MCF 10A (cell line): ENCODE measurements at regions not wholly inside any gene's neighbourhood (a gene's known extent, or its start where the extent isn't known, plus 50 kb on each side); places are given as distances from the start of the nearest gene placed in this dataset.

Source experiments
- BruUV-seq: library from RNA; stranded (reverse); fragments of 400-500 nt; replicated peaks from 2 replicates; lab custom pipeline; 2021; lab: Mats Ljungman, UMichigan
- CTCF ChIA-PET: fragments of 300-600 bp; sonication (Branson Sonifier 250); formaldehyde crosslinking; extraction: SDS; loops from one replicate; lab custom pipeline; 2021; ENCODE audit warnings: antibody characterized with exemption, inconsistent platforms; lab: Yijun Ruan, JAX
- POLR2A ChIA-PET: fragments of 300-600, 350-650 bp; sonication (Branson Sonifier 250); formaldehyde crosslinking; extraction: SDS; loops from one replicate; lab custom pipeline; 2020; ENCODE audit warnings: antibody characterized with exemption, inconsistent platforms; lab: Yijun Ruan, JAX
- DNase-seq: peaks from one replicate; pipeline ENCODE4 v3.0.0-alpha.2; 2018; ENCODE audit not compliant: unreplicated experiment
- H3K27ac Mint-ChIP-seq: one replicate; pipeline ENCODE4 v1.8.0; 2022; ENCODE audit warnings: mild to moderate bottlenecking, low read depth, mixed read lengths; ENCODE audit not compliant: unreplicated experiment
- H3K27me3 Mint-ChIP-seq: one replicate; pipeline ENCODE4 v1.8.0; 2022; ENCODE audit warnings: mixed read lengths; ENCODE audit not compliant: insufficient read depth, unreplicated experiment
- H3K36me3 Mint-ChIP-seq: one replicate; pipeline ENCODE4 v1.8.0; 2022; ENCODE audit warnings: mild to moderate bottlenecking, moderate library complexity, mixed read lengths; ENCODE audit not compliant: insufficient read depth, unreplicated experiment
- H3K4me1 Mint-ChIP-seq: one replicate; pipeline ENCODE4 v1.8.0; 2022; ENCODE audit warnings: mixed read lengths; ENCODE audit not compliant: insufficient read depth, unreplicated experiment
- H3K4me3 Mint-ChIP-seq: one replicate; pipeline ENCODE4 v1.8.0; 2022; ENCODE audit warnings: mild to moderate bottlenecking, moderate library complexity, mixed read lengths; ENCODE audit not compliant: unreplicated experiment
- H3K9me3 Mint-ChIP-seq: one replicate; pipeline ENCODE4 v1.8.0; 2022; ENCODE audit warnings: mixed read lengths; ENCODE audit not compliant: unreplicated experiment
- intact Hi-C: fragments of 100-400 bp; cut with micrococcal nuclease; formaldehyde crosslinking; loops from 2 replicates; pipeline ENCODE4 v1.14.1; 2022
- TF ChIP-seq, protein P1 (sequence below): fragments of 200-600 bp; IDR thresholded peaks from one replicate; pipeline ENCODE4 v1.8.0; 2022; ENCODE audit warnings: antibody characterized with exemption, mild to moderate bottlenecking; ENCODE audit not compliant: unreplicated experiment

DNA sequence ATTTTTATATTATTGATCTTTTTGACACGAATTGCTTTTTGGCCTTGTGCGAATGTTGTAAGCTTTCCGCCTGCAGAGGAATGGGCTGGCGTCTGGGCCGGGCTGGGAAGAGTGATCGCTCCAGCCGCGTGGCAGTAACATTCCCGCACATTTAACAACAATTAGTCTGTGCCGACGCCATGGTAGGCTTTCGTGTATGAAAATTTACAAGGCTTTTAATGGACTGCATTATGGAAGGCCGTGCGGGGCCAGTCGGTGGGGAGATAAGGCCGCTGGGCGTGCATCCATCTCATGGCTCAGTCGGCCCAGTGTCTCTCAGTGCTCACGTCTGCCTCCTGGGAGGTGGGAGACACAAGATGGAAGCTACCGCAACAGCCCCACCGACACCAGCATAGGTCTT lies 142.2 kb downstream of the PHETA1 start:
- CTCF ChIA-PET = no interaction called here
- no peak for DNase-seq
- no peaks in the 10 kb centered on the region for H3K4me1 Mint-ChIP-seq
- intact Hi-C loops = no loop called here
- peaks cover 12% of the 10 kb centered on the region for H3K27me3 Mint-ChIP-seq
- TF ChIP-seq, protein P1, sequence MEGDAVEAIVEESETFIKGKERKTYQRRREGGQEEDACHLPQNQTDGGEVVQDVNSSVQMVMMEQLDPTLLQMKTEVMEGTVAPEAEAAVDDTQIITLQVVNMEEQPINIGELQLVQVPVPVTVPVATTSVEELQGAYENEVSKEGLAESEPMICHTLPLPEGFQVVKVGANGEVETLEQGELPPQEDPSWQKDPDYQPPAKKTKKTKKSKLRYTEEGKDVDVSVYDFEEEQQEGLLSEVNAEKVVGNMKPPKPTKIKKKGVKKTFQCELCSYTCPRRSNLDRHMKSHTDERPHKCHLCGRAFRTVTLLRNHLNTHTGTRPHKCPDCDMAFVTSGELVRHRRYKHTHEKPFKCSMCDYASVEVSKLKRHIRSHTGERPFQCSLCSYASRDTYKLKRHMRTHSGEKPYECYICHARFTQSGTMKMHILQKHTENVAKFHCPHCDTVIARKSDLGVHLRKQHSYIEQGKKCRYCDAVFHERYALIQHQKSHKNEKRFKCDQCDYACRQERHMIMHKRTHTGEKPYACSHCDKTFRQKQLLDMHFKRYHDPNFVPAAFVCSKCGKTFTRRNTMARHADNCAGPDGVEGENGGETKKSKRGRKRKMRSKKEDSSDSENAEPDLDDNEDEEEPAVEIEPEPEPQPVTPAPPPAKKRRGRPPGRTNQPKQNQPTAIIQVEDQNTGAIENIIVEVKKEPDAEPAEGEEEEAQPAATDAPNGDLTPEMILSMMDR = no peak
- no peak overlapping the region for H3K4me3 Mint-ChIP-seq
- no peaks in the 10 kb centered on the region for H3K36me3 Mint-ChIP-seq
- H3K9me3 Mint-ChIP-seq = no peaks in the 10 kb centered on the region
- no TSS peak for BruUV-seq
- no peak overlapping the region for H3K27ac Mint-ChIP-seq
- POLR2A ChIA-PET = no interaction called here

DNA sequence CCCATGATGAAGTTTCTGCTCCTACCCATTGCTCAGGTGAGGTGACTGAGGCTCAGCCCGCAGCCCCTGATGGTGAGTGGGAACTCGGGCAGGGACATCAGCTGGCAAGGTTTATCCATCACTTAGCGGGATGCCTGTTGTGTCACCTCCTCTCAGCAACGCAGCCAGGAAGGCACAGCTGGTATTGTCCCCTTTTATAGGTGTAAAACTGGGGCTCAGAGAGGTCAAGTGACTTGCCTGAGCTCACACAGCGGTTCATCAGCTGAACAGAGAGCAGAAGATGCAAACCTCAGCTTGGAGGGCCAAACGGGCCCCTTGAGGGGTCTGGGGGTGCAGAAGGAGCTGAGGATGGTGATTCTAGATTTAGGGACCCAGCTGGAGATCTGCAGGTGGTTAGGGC lies 143.6 kb downstream of the PHETA1 start:
- Mint-ChIP-seq H3K27me3 (no peaks in the 10 kb centered on the region), H3K9me3 (no peaks in the 10 kb centered on the region), H3K4me3 (no peak overlapping the region), H3K27ac (no peak overlapping the region), H3K36me3 (no peaks in the 10 kb centered on the region), H3K4me1 (no peaks in the 10 kb centered on the region)
- no peak for DNase-seq
- TF ChIP-seq, protein P1 = no peak
- BruUV-seq = no TSS peak
- POLR2A ChIA-PET = no interaction called here
- intact Hi-C loops = no loop called here
- CTCF ChIA-PET = interaction anchor here (0.6 to 1.5 kb wide), 3 partner anchors 74 to 528 kb away, joined by 3 to 4 read pairs (median 3); no protein-coding TSS in a partner anchor

DNA sequence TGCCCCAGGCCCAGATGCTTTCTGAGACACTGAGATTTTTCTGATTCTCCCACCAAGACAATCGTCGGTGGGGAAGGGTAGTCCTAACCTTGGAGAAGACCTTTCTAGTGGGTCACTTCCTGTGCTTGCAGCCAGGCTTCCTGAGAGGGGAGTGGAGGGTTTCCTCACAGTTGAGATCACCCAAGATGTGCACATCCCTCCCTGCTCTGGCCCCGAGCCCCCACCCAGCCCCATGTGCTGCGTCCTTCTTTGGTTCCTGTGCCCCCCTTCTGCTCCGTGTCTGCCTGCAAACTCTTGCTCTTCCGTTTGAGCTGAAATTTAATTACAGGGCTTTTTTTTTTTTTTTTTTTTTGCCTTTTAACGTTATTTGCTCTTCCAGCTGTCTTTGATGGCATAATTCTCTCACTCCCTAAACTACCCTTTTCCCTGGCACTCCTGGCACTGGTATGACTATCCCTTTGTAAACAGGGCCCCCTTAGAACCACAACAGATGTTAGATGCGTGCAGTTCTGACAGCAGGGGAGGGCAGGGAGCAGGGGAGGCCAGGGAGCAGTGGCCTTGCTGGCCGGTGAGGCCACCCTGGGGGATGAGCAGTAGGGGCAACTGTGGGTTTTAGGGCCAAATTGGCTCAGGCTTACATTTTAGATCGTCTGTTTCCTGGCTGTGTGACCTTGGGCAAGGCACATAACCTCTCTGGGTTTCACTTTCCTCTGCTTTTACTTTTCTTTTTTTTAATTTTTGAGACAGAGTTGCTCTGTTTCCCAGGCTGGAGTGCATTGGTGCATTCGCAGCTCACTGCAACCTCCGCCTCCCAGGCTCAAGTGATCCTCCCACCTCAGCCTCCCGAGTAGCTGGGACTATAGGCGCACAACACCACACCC lies 144.5 kb downstream of the PHETA1 start:
- TF ChIP-seq, protein P1 = no peak
- BruUV-seq = no TSS peak
- Mint-ChIP-seq H3K27ac (no peak overlapping the region), H3K4me1 (no peaks in the 10 kb centered on the region), H3K27me3 (peaks cover 1% of the 10 kb centered on the region), H3K36me3 (no peaks in the 10 kb centered on the region), H3K4me3 (no peak overlapping the region), H3K9me3 (no peaks in the 10 kb centered on the region)
- intact Hi-C loops = no loop called here
- DNase-seq = no peak
- ChIA-PET CTCF (interaction anchor here (1.5 kb wide), 1 partner anchor 75 kb away, joined by 3 read pairs; no protein-coding TSS in a partner anchor), POLR2A (no interaction called here)

DNA sequence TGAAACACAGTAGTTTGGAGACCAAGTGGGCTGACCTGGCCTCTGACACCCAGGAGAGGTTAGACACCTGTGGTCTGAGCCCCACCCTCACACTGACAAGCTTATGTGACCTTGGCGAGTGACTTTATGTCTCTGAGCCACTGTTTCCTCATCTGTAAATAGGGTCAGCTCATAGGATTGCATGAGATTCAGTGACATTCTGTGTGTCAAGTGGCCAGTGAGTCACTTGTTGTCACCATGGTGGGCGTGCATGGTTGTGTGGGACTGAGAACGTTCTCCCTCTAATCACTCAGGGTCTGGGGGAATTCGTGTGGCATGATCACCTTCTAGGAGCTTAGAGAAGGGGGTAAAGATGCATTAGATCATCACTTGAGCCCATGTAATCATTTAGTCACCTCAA lies 146.4 kb downstream of the PHETA1 start:
- Mint-ChIP-seq H3K4me1 (no peaks in the 10 kb centered on the region), H3K27me3 (peaks cover 20% of the 10 kb centered on the region), H3K9me3 (no peaks in the 10 kb centered on the region), H3K4me3 (no peak overlapping the region), H3K36me3 (no peaks in the 10 kb centered on the region), H3K27ac (no peak overlapping the region)
- no TSS peak for BruUV-seq
- intact Hi-C loops = no loop called here
- ChIA-PET POLR2A (interaction anchor here (0.6 kb wide), 1 partner anchor 88 kb away, joined by 3 read pairs; no protein-coding TSS in a partner anchor), CTCF (no interaction called here)
- no peak for DNase-seq
- TF ChIP-seq, protein P1 = no peak
